Stomach smooth muscle (tissue), 2 donors: ENCODE measurements at regions not wholly inside any gene's neighbourhood (a gene's known extent, or its start where the extent isn't known, plus 50 kb on each side); places are given as distances from the start of the nearest gene placed in this dataset.
"Not testable (repeated sequence)": the region's sequence is repeated elsewhere in the genome, so short reads cannot be mapped to it uniquely, and the experiment has no call there.

ENCODE experiments used
- H3K27ac ChIP-seq: one replicate; pipeline ENCODE4 v1.7.0; 2013; ENCODE audit warnings: mild to moderate bottlenecking, low read length, inconsistent platforms
- H3K27me3 ChIP-seq, 2 donors: one replicate each; pipeline ENCODE4 v1.7.0; 2013; ENCODE audit warnings: low read length in 2 of 2; ENCODE audit not compliant: insufficient read depth in 2 of 2, control insufficient read depth in 1 of 2
- H3K36me3 ChIP-seq, 2 donors: one replicate each; pipeline ENCODE4 v1.7.0; 2013; ENCODE audit warnings: low read length in 2 of 2; ENCODE audit not compliant: control insufficient read depth in 2 of 2, insufficient read depth in 2 of 2
- H3K4me1 ChIP-seq: one replicate; pipeline ENCODE4 v1.7.0; 2013; ENCODE audit warnings: low read length; ENCODE audit not compliant: control insufficient read depth, insufficient read depth
- H3K4me3 ChIP-seq, 2 donors: one replicate each; pipeline ENCODE4 v1.7.0; 2013; ENCODE audit warnings: low read length in 2 of 2
- H3K9ac ChIP-seq, 2 donors: one replicate each; pipeline ENCODE4 v1.7.0; 2013; ENCODE audit warnings: low read length in 2 of 2, mild to moderate bottlenecking in 1 of 2
- H3K9me3 ChIP-seq, 2 donors: one replicate each; pipeline ENCODE4 v1.7.0; 2013; ENCODE audit warnings: low read length in 2 of 2; ENCODE audit not compliant: control insufficient read depth in 2 of 2
- donor health status: healthy.
- donor health status: Pancreatic carcinoma.

- no peaks in the 10 kb centered on the region for H3K27me3 ChIP-seq
- no peaks in the 10 kb centered on the region for H3K4me1 ChIP-seq
- no peak overlapping the region for H3K4me3 ChIP-seq
- no peaks in the 10 kb centered on the region for H3K36me3 ChIP-seq
- no peak overlapping the region for H3K9ac ChIP-seq
- H3K9me3 ChIP-seq = no peaks in the 10 kb centered on the region
- no peak overlapping the region for H3K27ac ChIP-seq
Measured at GRCh38 chr14:30017370-30017993, 89.8 kb upstream of the PRKD1 start.

GRCh38 chr14:30020271-30020670, 92.6 kb upstream of the PRKD1 start:
- Histone ChIP-seq H3K27ac (no peak overlapping the region), H3K9ac (no peak overlapping the region), H3K9me3 (no peaks in the 10 kb centered on the region), H3K4me3 (no peak overlapping the region), H3K27me3 (no peaks in the 10 kb centered on the region), H3K4me1 (no peaks in the 10 kb centered on the region), H3K36me3 (no peaks in the 10 kb centered on the region)

- Histone ChIP-seq H3K9ac (no peak overlapping the region), H3K27me3 (no peaks in the 10 kb centered on the region), H3K4me1 (no peaks in the 10 kb centered on the region), H3K36me3 (no peaks in the 10 kb centered on the region), H3K9me3 (no peaks in the 10 kb centered on the region), H3K4me3 (no peak overlapping the region), H3K27ac (no peak overlapping the region)
Measured at GRCh38 chr14:30020687-30021086, 93.0 kb upstream of the PRKD1 start.

- not testable (repeated sequence) for H3K36me3 ChIP-seq, H3K27ac ChIP-seq, H3K4me1 ChIP-seq, H3K9me3 ChIP-seq, H3K9ac ChIP-seq, H3K27me3 ChIP-seq, H3K4me3 ChIP-seq
Measured at GRCh38 chr14:30023350-30023749, 95.7 kb upstream of the PRKD1 start.

- no peaks in the 10 kb centered on the region for H3K36me3 ChIP-seq
- no peak overlapping the region for H3K4me3 ChIP-seq
- no peaks in the 10 kb centered on the region for H3K27me3 ChIP-seq
Measured at GRCh38 chr14:30034152-30034551, 106.5 kb upstream of the PRKD1 start.

GRCh38 chr14:30035361-30035760, 107.7 kb upstream of the PRKD1 start:
- H3K4me1 ChIP-seq = no peaks in the 10 kb centered on the region
- no peaks in the 10 kb centered on the region for H3K9me3 ChIP-seq
- H3K27me3 ChIP-seq = no peaks in the 10 kb centered on the region
- H3K4me3 ChIP-seq = no peak overlapping the region
- no peak overlapping the region for H3K9ac ChIP-seq
- H3K27ac ChIP-seq = no peak overlapping the region
- no peaks in the 10 kb centered on the region for H3K36me3 ChIP-seq

More at GRCh38 chr14:30034152-30034551, 106.5 kb upstream of the PRKD1 start:
- Histone ChIP-seq H3K4me1 (no peaks in the 10 kb centered on the region), H3K9ac (no peak overlapping the region), H3K27ac (no peak overlapping the region), H3K9me3 (no peaks in the 10 kb centered on the region)

- no peaks in the 10 kb centered on the region for H3K9me3 ChIP-seq
- no peak overlapping the region for H3K4me3 ChIP-seq
- H3K4me1 ChIP-seq = no peaks in the 10 kb centered on the region
- no peak overlapping the region for H3K27ac ChIP-seq
- no peak overlapping the region for H3K9ac ChIP-seq
- no peaks in the 10 kb centered on the region for H3K27me3 ChIP-seq
- H3K36me3 ChIP-seq = no peaks in the 10 kb centered on the region
Measured at GRCh38 chr14:30045720-30046119, 118.1 kb upstream of the PRKD1 start.

GRCh38 chr14:30053103-30053502, 125.5 kb upstream of the PRKD1 start:
- Histone ChIP-seq H3K27ac (no peak overlapping the region), H3K9me3 (peaks cover 0 to 3% of the 10 kb centered on the region in 2 donors), H3K4me3 (no peak overlapping the region), H3K9ac (no peak overlapping the region), H3K36me3 (no peaks in the 10 kb centered on the region), H3K27me3 (no peaks in the 10 kb centered on the region), H3K4me1 (no peaks in the 10 kb centered on the region)

- H3K9ac ChIP-seq = no peak overlapping the region
- no peak overlapping the region for H3K27ac ChIP-seq
- H3K4me1 ChIP-seq = no peaks in the 10 kb centered on the region
- H3K4me3 ChIP-seq = no peak overlapping the region
- no peaks in the 10 kb centered on the region for H3K27me3 ChIP-seq
- H3K36me3 ChIP-seq = no peaks in the 10 kb centered on the region
- H3K9me3 ChIP-seq = peaks cover 0 to 3% of the 10 kb centered on the region in 2 donors
Measured at GRCh38 chr14:30054201-30054600, 126.6 kb upstream of the PRKD1 start.

GRCh38 chr14:30058401-30058800, 130.8 kb upstream of the PRKD1 start:
- H3K27ac ChIP-seq = no peak overlapping the region
- H3K36me3 ChIP-seq = no peaks in the 10 kb centered on the region
- no peaks in the 10 kb centered on the region for H3K9me3 ChIP-seq
- H3K9ac ChIP-seq = no peak overlapping the region
- H3K4me1 ChIP-seq = no peaks in the 10 kb centered on the region
- no peaks in the 10 kb centered on the region for H3K27me3 ChIP-seq
- no peak overlapping the region for H3K4me3 ChIP-seq

GRCh38 chr14:30063746-30064145, 136.1 kb upstream of the PRKD1 start:
- no peaks in the 10 kb centered on the region for H3K4me1 ChIP-seq
- no peak overlapping the region for H3K9ac ChIP-seq
- no peaks in the 10 kb centered on the region for H3K27me3 ChIP-seq
- no peaks in the 10 kb centered on the region for H3K36me3 ChIP-seq
- H3K4me3 ChIP-seq = no peak overlapping the region
- H3K9me3 ChIP-seq = no peaks in the 10 kb centered on the region
- no peak overlapping the region for H3K27ac ChIP-seq
